CD14-positive monocyte (primary cell): ENCODE measurements at regions not wholly inside any gene's neighbourhood (a gene's known extent, or its start where the extent isn't known, plus 50 kb on each side); places are given as distances from the start of the nearest gene placed in this dataset.

Experiments used
- DNase-seq, 3 donors: peaks; one replicate each; pipeline ENCODE4 v3.0.0-alpha.2; 2011 to 2022
- H2AFZ ChIP-seq: 2 replicates; pipeline ENCODE4 v1.6.0; 2012; ENCODE audit warnings: mild to moderate bottlenecking, low read depth, low read length, inconsistent platforms; ENCODE audit not compliant: insufficient read depth, poor library complexity, severe bottlenecking
- H3K27ac ChIP-seq, 2 donors: 1 replicate in 1 of 2; 2 replicates in 1 of 2; pipeline ENCODE4 v1.5.1; 2012 to 2013; ENCODE audit warnings: low read length in 2 of 2, control low read depth in 1 of 2, inconsistent platforms in 1 of 2, low read depth in 1 of 2, mild to moderate bottlenecking in 1 of 2
- H3K27me3 ChIP-seq, 2 donors: one replicate each; pipeline versions ENCODE4 v1.6.0 to v1.6.1; 2011 to 2013; ENCODE audit warnings: low read length in 2 of 2; ENCODE audit not compliant: control insufficient read depth in 2 of 2, insufficient read depth in 2 of 2
- H3K36me3 ChIP-seq, 2 donors: replicated peaks in 1 of 2; 1 replicate in 1 of 2; 2 replicates in 1 of 2; pipeline versions ENCODE4 v1.5.1 to v1.6.1; 2012 to 2013; ENCODE audit warnings: low read length in 2 of 2, control low read depth in 1 of 2, inconsistent platforms in 1 of 2, mild to moderate bottlenecking in 1 of 2; ENCODE audit not compliant: insufficient read depth in 2 of 2, control insufficient read depth in 1 of 2
- H3K4me1 ChIP-seq, 2 donors: 1 replicate in 1 of 2; 2 replicates in 1 of 2; pipeline versions ENCODE4 v1.5.1 to v1.6.1; 2012 to 2013; ENCODE audit warnings: low read length in 2 of 2, control low read depth in 1 of 2, inconsistent platforms in 1 of 2, mild to moderate bottlenecking in 1 of 2, moderate library complexity in 1 of 2; ENCODE audit not compliant: insufficient read depth in 2 of 2, control insufficient read depth in 1 of 2
- H3K4me2 ChIP-seq: replicated peaks from 2 replicates; pipeline ENCODE3; 2012; ENCODE audit warnings: low read length, moderate library complexity, mild to moderate bottlenecking; ENCODE audit not compliant: poor library complexity, severe bottlenecking; ENCODE audit errors: extremely low read depth
- H3K4me3 ChIP-seq, 3 experiments: fragments of 200-600 bp in 1 of 3; sonication (generic) in 1 of 3; replicated peaks in 1 of 3; 1 replicate in 2 of 3; 2 replicates in 1 of 3; pipeline ENCODE4 v1.5.1; 2011 to 2013; ENCODE audit warnings: low read length in 3 of 3, mild to moderate bottlenecking in 3 of 3, control low read depth in 2 of 3, low read depth in 2 of 3, inconsistent platforms in 1 of 3, moderate library complexity in 1 of 3
- H3K79me2 ChIP-seq: 2 replicates; pipeline ENCODE4 v1.6.0; 2012; ENCODE audit warnings: mild to moderate bottlenecking, control low read depth, inconsistent platforms, low read length, moderate library complexity; ENCODE audit not compliant: insufficient read depth
- H3K9ac ChIP-seq: 2 replicates; pipeline ENCODE4 v1.6.0; 2017; ENCODE audit warnings: low read length, mild to moderate bottlenecking; ENCODE audit not compliant: insufficient read depth, poor library complexity, severe bottlenecking
- H3K9me3 ChIP-seq, 2 donors: replicated peaks in 1 of 2; 1 replicate in 1 of 2; 2 replicates in 1 of 2; pipeline versions ENCODE4 v1.5.1 to v1.6.1; 2012 to 2013; ENCODE audit warnings: low read length in 2 of 2, control low read depth in 1 of 2; ENCODE audit not compliant: control insufficient read depth in 1 of 2, insufficient read depth in 1 of 2
- H4K20me1 ChIP-seq: 2 replicates; pipeline ENCODE4 v1.6.0; 2012; ENCODE audit warnings: mild to moderate bottlenecking, low read length, control low read depth, moderate library complexity; ENCODE audit not compliant: insufficient read depth
- H3K27ac Mint-ChIP-seq, 7 donors: one replicate each; pipeline ENCODE4 v1.8.0; 2020; ENCODE audit warnings: mild to moderate bottlenecking in 7 of 7, mixed read lengths in 7 of 7, moderate library complexity in 6 of 7, inconsistent platforms in 2 of 7
- H3K27me3 Mint-ChIP-seq, 3 donors: one replicate each; pipeline ENCODE4 v1.8.0; 2021 to 2022; ENCODE audit warnings: low read depth in 3 of 3, mild to moderate bottlenecking in 3 of 3, mixed read lengths in 3 of 3, moderate library complexity in 3 of 3, inconsistent platforms in 1 of 3
- H3K36me3 Mint-ChIP-seq, 2 donors: one replicate each; pipeline ENCODE4 v1.8.0; 2020; ENCODE audit warnings: mixed read lengths in 2 of 2, inconsistent platforms in 1 of 2, mild to moderate bottlenecking in 1 of 2
- H3K4me1 Mint-ChIP-seq: one replicate; pipeline ENCODE4 v1.8.0; 2020; ENCODE audit warnings: mild to moderate bottlenecking, mixed read lengths
- H3K4me3 Mint-ChIP-seq, 2 donors: one replicate each; pipeline ENCODE4 v1.8.0; 2020; ENCODE audit warnings: mild to moderate bottlenecking in 2 of 2, mixed read lengths in 2 of 2, moderate library complexity in 1 of 2
- H3K9me3 Mint-ChIP-seq, 7 donors: one replicate each; pipeline ENCODE4 v1.8.0; 2020 to 2022; ENCODE audit warnings: mixed read lengths in 7 of 7, mild to moderate bottlenecking in 6 of 7, moderate library complexity in 6 of 7, inconsistent platforms in 2 of 7
- CTCF ChIP-seq: fragments of 200-600 bp; IDR thresholded peaks from one replicate; pipeline ENCODE4 v1.8.0; 2022; ENCODE audit warnings: antibody characterized with exemption, mild to moderate bottlenecking
- WGBS: methylation state at CpG from one replicate; pipeline ENCODE4 v1.1.5; 2013; ENCODE audit warnings: missing lambda C conversion rate; ENCODE audit not compliant: insufficient coverage; 5-methylcytosine and 5-hydroxymethylcytosine counted together
- intact Hi-C, 2 donors: fragments of 100-400 bp; cut with micrococcal nuclease; formaldehyde crosslinking; loops; one replicate each; pipeline versions ENCODE4 v1.15.0 to v1.15.1; 2023

- H3K36me3 ChIP-seq, result no peaks in the 10 kb centered on the region
- no peak overlapping the region for H3K4me3 Mint-ChIP-seq
- no peaks in the 10 kb centered on the region for H3K36me3 Mint-ChIP-seq
- peaks cover 6 to 10% of the 10 kb centered on the region in 2 donors for H3K9me3 ChIP-seq
- H2AFZ ChIP-seq, result no peak overlapping the region
- no peak overlapping the region for H3K9ac ChIP-seq
- no peak overlapping the region for H3K27ac Mint-ChIP-seq
- no peaks in the 10 kb centered on the region for H4K20me1 ChIP-seq
- H3K27ac ChIP-seq, result no peak overlapping the region
- H3K4me3 ChIP-seq, result no peak overlapping the region
- H3K4me1 Mint-ChIP-seq, result no peaks in the 10 kb centered on the region
- H3K4me1 ChIP-seq, result no peaks in the 10 kb centered on the region
- no peaks in the 10 kb centered on the region for H3K79me2 ChIP-seq
- H3K4me2 ChIP-seq, result no peak overlapping the region
- WGBS, result 87% methylated on average over 4 of the region's 11 CpGs
- peaks cover 0 to under 1% (median 0%) of the 10 kb centered on the region in 3 donors for H3K27me3 Mint-ChIP-seq
- no peak for TF ChIP-seq CTCF
- no peaks in the 10 kb centered on the region for H3K27me3 ChIP-seq
- intact Hi-C loops, result no loop called here
- no peak for DNase-seq
- peaks cover 0 to 19% (median 7%) of the 10 kb centered on the region in 7 donors for H3K9me3 Mint-ChIP-seq
These were observed 203.7 kb upstream of the ESRRG start for GRCh38 chr1:216926720-216927510.

GRCh38 chr1:216925962-216926625, 202.9 kb upstream of the ESRRG start:
- H3K27me3 Mint-ChIP-seq, result peaks cover 0 to 2% (median 0%) of the 10 kb centered on the region in 3 donors
- Histone ChIP-seq H3K9me3 (peaks cover 6 to 9% of the 10 kb centered on the region in 2 donors), H4K20me1 (no peaks in the 10 kb centered on the region), H3K4me1 (no peaks in the 10 kb centered on the region), H3K4me3 (no peak overlapping the region), H3K79me2 (no peaks in the 10 kb centered on the region), H2AFZ (no peak overlapping the region), H3K9ac (no peak overlapping the region), H3K27me3 (no peaks in the 10 kb centered on the region), H3K4me2 (no peak overlapping the region), H3K27ac (no peak overlapping the region), H3K36me3 (no peaks in the 10 kb centered on the region)
- intact Hi-C loops, result no loop called here
- no peaks in the 10 kb centered on the region for H3K4me1 Mint-ChIP-seq
- no peaks in the 10 kb centered on the region for H3K36me3 Mint-ChIP-seq
- H3K4me3 Mint-ChIP-seq, result no peak overlapping the region
- H3K27ac Mint-ChIP-seq, result no peak overlapping the region
- 80% methylated on average over 5 of the region's 7 CpGs for WGBS
- no peak for DNase-seq
- TF ChIP-seq CTCF, result no peak
- peaks cover 0 to 19% (median 6%) of the 10 kb centered on the region in 7 donors for H3K9me3 Mint-ChIP-seq
